ENCODE measurements at regions not wholly inside any gene's neighbourhood (a gene's known extent, or its start where the extent isn't known, plus 50 kb on each side); places are given as distances from the start of the nearest gene placed in this dataset.

GRCh38 chr2:173606619-173607248 is 252.1 kb downstream of the CDCA7 start:
- H3K4me3 Mint-ChIP-seq = no peak overlapping the region
- H3K27ac Mint-ChIP-seq = no peak overlapping the region
- H3K27me3 Mint-ChIP-seq = peaks cover 26% of the 10 kb centered on the region
- no peaks in the 10 kb centered on the region for H3K4me1 Mint-ChIP-seq
- peaks cover 0 to 4% (median 2%) of the 10 kb centered on the region in 3 donors for H3K9me3 Mint-ChIP-seq
- H3K36me3 Mint-ChIP-seq = no peaks in the 10 kb centered on the region

- H3K36me3 Mint-ChIP-seq = no peaks in the 10 kb centered on the region
- H3K27me3 Mint-ChIP-seq = peaks cover 29% of the 10 kb centered on the region
- H3K4me3 Mint-ChIP-seq = no peak overlapping the region
- no peak overlapping the region for H3K27ac Mint-ChIP-seq
- H3K9me3 Mint-ChIP-seq = peaks cover 0 to 4% (median 2%) of the 10 kb centered on the region in 3 donors
- H3K4me1 Mint-ChIP-seq = no peaks in the 10 kb centered on the region
These were observed 253.1 kb downstream of the CDCA7 start for GRCh38 chr2:173607606-173608311.

GRCh38 chr2:173611121-173611520 is 256.4 kb downstream of the CDCA7 start:
- Mint-ChIP-seq H3K27ac (no peak overlapping the region), H3K4me3 (no peak overlapping the region), H3K4me1 (no peaks in the 10 kb centered on the region), H3K9me3 (peaks cover 0 to 2% (median 0%) of the 10 kb centered on the region in 3 donors), H3K36me3 (no peaks in the 10 kb centered on the region), H3K27me3 (peaks cover 23% of the 10 kb centered on the region)

- H3K27ac Mint-ChIP-seq = no peak overlapping the region
- H3K36me3 Mint-ChIP-seq = no peaks in the 10 kb centered on the region
- H3K9me3 Mint-ChIP-seq = peaks cover 0 to 8% (median 3%) of the 10 kb centered on the region in 3 donors
- peaks cover 21% of the 10 kb centered on the region for H3K27me3 Mint-ChIP-seq
- no peak overlapping the region for H3K4me3 Mint-ChIP-seq
- no peaks in the 10 kb centered on the region for H3K4me1 Mint-ChIP-seq
These were observed 257.7 kb downstream of the CDCA7 start for GRCh38 chr2:173612354-173612753.

GRCh38 chr2:173613386-173613785 is 258.7 kb downstream of the CDCA7 start:
- Mint-ChIP-seq H3K36me3 (no peaks in the 10 kb centered on the region), H3K9me3 (peaks cover 0 to 13% (median 2%) of the 10 kb centered on the region in 3 donors), H3K4me1 (no peaks in the 10 kb centered on the region), H3K27me3 (peaks cover 26% of the 10 kb centered on the region), H3K27ac (no peak overlapping the region), H3K4me3 (no peak overlapping the region)

GRCh38 chr2:173614265-173614930 is 259.7 kb downstream of the CDCA7 start:
- Mint-ChIP-seq H3K4me1 (no peaks in the 10 kb centered on the region), H3K27me3 (peaks cover 29% of the 10 kb centered on the region), H3K27ac (no peak overlapping the region), H3K4me3 (no peak overlapping the region), H3K9me3 (peaks cover 0 to 13% (median 2%) of the 10 kb centered on the region in 3 donors), H3K36me3 (no peaks in the 10 kb centered on the region)

- H3K4me1 Mint-ChIP-seq = no peaks in the 10 kb centered on the region
- no peak overlapping the region for H3K4me3 Mint-ChIP-seq
- no peak overlapping the region for H3K27ac Mint-ChIP-seq
- peaks cover 0 to 2% (median 0%) of the 10 kb centered on the region in 3 donors for H3K9me3 Mint-ChIP-seq
- H3K27me3 Mint-ChIP-seq = peaks cover 16% of the 10 kb centered on the region
- H3K36me3 Mint-ChIP-seq = no peaks in the 10 kb centered on the region
These were observed 269.0 kb downstream of the CDCA7 start for GRCh38 chr2:173623438-173624319.

GRCh38 chr2:173625315-173625714 is 270.6 kb downstream of the CDCA7 start:
- H3K4me1 Mint-ChIP-seq = no peaks in the 10 kb centered on the region
- peaks cover 8% of the 10 kb centered on the region for H3K27me3 Mint-ChIP-seq
- no peak overlapping the region for H3K27ac Mint-ChIP-seq
- H3K36me3 Mint-ChIP-seq = no peaks in the 10 kb centered on the region
- H3K4me3 Mint-ChIP-seq = no peak overlapping the region
- H3K9me3 Mint-ChIP-seq = peaks cover 0 to 2% (median 0%) of the 10 kb centered on the region in 3 donors

GRCh38 chr2:173629076-173629475 is 274.4 kb downstream of the CDCA7 start:
- Mint-ChIP-seq H3K36me3 (no peaks in the 10 kb centered on the region), H3K4me1 (no peaks in the 10 kb centered on the region), H3K9me3 (peaks cover 0 to 2% (median 0%) of the 10 kb centered on the region in 3 donors), H3K27ac (no peak overlapping the region), H3K4me3 (no peak overlapping the region), H3K27me3 (peaks cover 8% of the 10 kb centered on the region)

- H3K4me1 Mint-ChIP-seq = no peaks in the 10 kb centered on the region
- peaks cover 6% of the 10 kb centered on the region for H3K27me3 Mint-ChIP-seq
- H3K4me3 Mint-ChIP-seq = no peak overlapping the region
- no peaks in the 10 kb centered on the region for H3K36me3 Mint-ChIP-seq
- H3K9me3 Mint-ChIP-seq = peaks cover 0 to 2% (median 2%) of the 10 kb centered on the region in 3 donors
- peak overlapping the region in 1 of 3 donors; percentile 12 for H3K27ac Mint-ChIP-seq
These were observed 275.9 kb downstream of the CDCA7 start for GRCh38 chr2:173630425-173631126.

- H3K36me3 Mint-ChIP-seq = no peaks in the 10 kb centered on the region
- H3K27ac Mint-ChIP-seq = no peak overlapping the region
- peaks cover 8% of the 10 kb centered on the region for H3K27me3 Mint-ChIP-seq
- no peaks in the 10 kb centered on the region for H3K4me1 Mint-ChIP-seq
- no peak overlapping the region for H3K4me3 Mint-ChIP-seq
- peaks cover 0 to 2% (median 2%) of the 10 kb centered on the region in 3 donors for H3K9me3 Mint-ChIP-seq
These were observed 276.4 kb downstream of the CDCA7 start for GRCh38 chr2:173631127-173631460.

GRCh38 chr2:173644146-173644545 is 289.5 kb downstream of the CDCA7 start:
- Mint-ChIP-seq H3K4me1 (no peaks in the 10 kb centered on the region), H3K27ac (no peak overlapping the region), H3K9me3 (no peaks in the 10 kb centered on the region), H3K27me3 (peaks cover 6% of the 10 kb centered on the region), H3K4me3 (no peak overlapping the region), H3K36me3 (peaks cover 2% of the 10 kb centered on the region)

GRCh38 chr2:173647681-173648311 is 293.1 kb downstream of the CDCA7 start:
- Mint-ChIP-seq H3K4me1 (no peaks in the 10 kb centered on the region), H3K4me3 (no peak overlapping the region), H3K27ac (no peak overlapping the region), H3K27me3 (peaks cover 2% of the 10 kb centered on the region), H3K9me3 (peaks cover 0 to 5% (median 2%) of the 10 kb centered on the region in 3 donors), H3K36me3 (peaks cover 2% of the 10 kb centered on the region)

- Mint-ChIP-seq H3K27ac (peak overlapping the region in 1 of 3 donors; percentile 60), H3K36me3 (peaks cover 2% of the 10 kb centered on the region), H3K9me3 (peaks cover 0 to 5% (median 2%) of the 10 kb centered on the region in 3 donors)
These were observed 294.1 kb downstream of the CDCA7 start for GRCh38 chr2:173648816-173649215.

More at GRCh38 chr2:173648816-173649215, 294.1 kb downstream of the CDCA7 start:
- Mint-ChIP-seq H3K4me1 (no peaks in the 10 kb centered on the region), H3K4me3 (no peak overlapping the region), H3K27me3 (peaks cover 2% of the 10 kb centered on the region)

Measured in IgD-negative memory B cell (primary cell).